SH-SY5Y (cell line): ENCODE measurements at regions not wholly inside any gene's neighbourhood (a gene's known extent, or its start where the extent isn't known, plus 50 kb on each side); places are given as distances from the start of the nearest gene placed in this dataset.

Source experiments
- GATA2 ChIP-seq: IDR thresholded peaks from 2 replicates; pipeline ENCODE4 v1.6.1; 2011; ENCODE audit warnings: mild to moderate bottlenecking, low read depth, low read length
- GATA3 ChIP-seq: IDR thresholded peaks from 2 replicates; pipeline ENCODE4 v1.6.1; 2011; ENCODE audit warnings: low read depth, mild to moderate bottlenecking, low read length, moderate library complexity

DNA sequence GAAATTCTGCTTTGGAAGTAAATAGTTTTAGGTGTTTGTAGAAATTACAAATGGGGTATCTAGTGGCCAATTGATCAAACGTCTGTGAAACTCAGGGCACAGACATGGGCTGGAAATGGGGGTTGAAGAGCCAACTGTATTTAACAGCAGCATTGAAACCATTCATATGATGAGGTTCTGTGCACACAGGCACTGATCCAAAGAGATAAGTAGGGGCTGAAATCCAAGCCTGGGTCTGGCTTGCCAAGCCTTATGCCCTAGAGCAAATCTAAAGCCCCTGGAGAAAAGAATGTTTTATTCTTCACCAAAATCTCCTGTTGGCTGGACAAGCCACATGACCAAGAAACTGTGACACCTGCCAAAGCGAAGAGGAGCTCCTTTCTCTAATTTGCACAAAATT lies 67.6 kb upstream of the ST6GALNAC5 start:
- TF ChIP-seq GATA3 (peak; percentile 83), GATA2 (peak; percentile 88)
